Caco-2 (cell line): ENCODE measurements at regions not wholly inside any gene's neighbourhood (a gene's known extent, or its start where the extent isn't known, plus 50 kb on each side); places are given as distances from the start of the nearest gene placed in this dataset.

Source experiments
- BruUV-seq: library from RNA; stranded (reverse); fragments of 400-500 nt; replicated peaks from 2 replicates; lab custom pipeline; 2021; lab: Mats Ljungman, UMichigan
- CTCF ChIA-PET: fragments of 300-600 bp; sonication (Branson Sonifier 250); formaldehyde crosslinking; loops from one replicate; lab custom pipeline; 2022; ENCODE audit warnings: antibody characterized with exemption; lab: Charles Lee
- POLR2A ChIA-PET: fragments of 300-600 bp; sonication (Branson Sonifier 250); formaldehyde crosslinking; loops from one replicate; lab custom pipeline; 2022; ENCODE audit warnings: antibody characterized with exemption; lab: Charles Lee
- DNase-seq, 2 experiments: peaks; one replicate each; pipeline versions ENCODE4 v3.0.0 to v3.0.0-alpha.2; 2020 to 2022
- H3K27me3 ChIP-seq: replicated peaks from 2 replicates; pipeline ENCODE4 v1.6.0; 2011; ENCODE audit warnings: low read length; ENCODE audit not compliant: control insufficient read depth, insufficient read depth
- H3K36me3 ChIP-seq: 2 replicates; pipeline ENCODE4 v1.5.1; 2011; ENCODE audit warnings: low read length; ENCODE audit not compliant: control insufficient read depth, insufficient read depth
- H3K4me1 ChIP-seq: fragments of 250-450 bp; sonication (Bioruptor Pico); 2 replicates; pipeline ENCODE4 v1.5.1; 2020; ENCODE audit warnings: mild to moderate bottlenecking
- H3K4me3 ChIP-seq: 2 replicates; pipeline ENCODE4 v1.5.1; 2011; ENCODE audit warnings: low read depth, mild to moderate bottlenecking, control low read depth, low read length
- H3K9me3 ChIP-seq: fragments of 250-450 bp; sonication (Bioruptor Pico); 2 replicates; pipeline ENCODE4 v1.5.1; 2020; ENCODE audit warnings: mild to moderate bottlenecking, moderate library complexity
- H3K27ac Mint-ChIP-seq: one replicate; pipeline ENCODE4 v1.8.0; 2022; ENCODE audit warnings: mixed read lengths; ENCODE audit not compliant: unreplicated experiment
- H3K27me3 Mint-ChIP-seq: one replicate; pipeline ENCODE4 v1.8.0; 2022; ENCODE audit warnings: mixed read lengths; ENCODE audit not compliant: insufficient read depth, unreplicated experiment
- H3K36me3 Mint-ChIP-seq: one replicate; pipeline ENCODE4 v1.8.0; 2022; ENCODE audit warnings: mild to moderate bottlenecking, mixed read lengths; ENCODE audit not compliant: insufficient read depth, unreplicated experiment
- H3K4me1 Mint-ChIP-seq: one replicate; pipeline ENCODE4 v1.8.0; 2022; ENCODE audit warnings: low read depth, mixed read lengths; ENCODE audit not compliant: unreplicated experiment
- H3K4me3 Mint-ChIP-seq: one replicate; pipeline ENCODE4 v1.8.0; 2022; ENCODE audit warnings: mild to moderate bottlenecking, moderate library complexity, mixed read lengths; ENCODE audit not compliant: unreplicated experiment
- H3K9me3 Mint-ChIP-seq: one replicate; pipeline ENCODE4 v1.8.0; 2022; ENCODE audit warnings: mixed read lengths; ENCODE audit not compliant: unreplicated experiment
- intact Hi-C: fragments of 100-400 bp; cut with micrococcal nuclease; formaldehyde crosslinking; loops from one replicate; pipeline ENCODE4 v1.10.0; 2022; ENCODE audit not compliant: unreplicated experiment
- TF ChIP-seq, protein P1 (sequence below), 2 experiments: fragments of 200-600 bp in 1 of 2; IDR thresholded peaks; 1 replicate in 1 of 2; 2 replicates in 1 of 2; pipeline versions ENCODE4 v1.5.1 to v1.8.0; 2011 to 2022; ENCODE audit warnings: antibody characterized with exemption in 1 of 2, control low read depth in 1 of 2, inconsistent platforms in 1 of 2, low read depth in 1 of 2, low read length in 1 of 2, mild to moderate bottlenecking in 1 of 2, moderate library complexity in 1 of 2; ENCODE audit not compliant: insufficient read depth in 1 of 2, severe bottlenecking in 1 of 2, unreplicated experiment in 1 of 2

DNA sequence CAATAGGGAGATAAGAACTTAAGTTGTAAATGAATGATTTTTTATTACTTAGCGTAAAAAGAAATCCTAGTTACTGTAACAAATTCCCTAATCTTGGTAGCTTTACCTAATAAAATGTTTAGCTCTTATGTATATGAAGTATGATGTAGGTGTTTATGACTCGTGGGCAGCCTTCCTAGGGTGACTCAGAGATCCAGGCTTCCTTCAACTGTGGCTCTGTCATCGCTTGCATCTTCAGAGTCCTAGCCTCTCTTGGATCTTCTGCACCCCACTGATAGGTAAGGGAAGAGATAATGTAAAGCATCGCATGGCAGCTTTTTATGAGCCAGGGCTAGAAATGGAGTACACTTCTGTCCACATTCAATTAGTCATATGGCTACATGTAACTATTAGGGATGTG, 165.6 kb upstream of the GLRA2 start:
- H3K36me3 ChIP-seq, result no peaks in the 10 kb centered on the region
- no peak overlapping the region for H3K4me3 ChIP-seq
- Mint-ChIP-seq H3K4me3 (no peak overlapping the region), H3K36me3 (peaks cover 6% of the 10 kb centered on the region), H3K4me1 (no peaks in the 10 kb centered on the region), H3K27me3 (no peaks in the 10 kb centered on the region), H3K9me3 (no peaks in the 10 kb centered on the region), H3K27ac (no peak overlapping the region)
- no peaks in the 10 kb centered on the region for H3K27me3 ChIP-seq
- CTCF ChIA-PET, result no interaction called here
- peaks cover 9% of the 10 kb centered on the region; the same call in 1 of the 2 replicates for H3K4me1 ChIP-seq
- no peak for DNase-seq
- intact Hi-C loops, result no loop called here
- H3K9me3 ChIP-seq, result no peaks in the 10 kb centered on the region
- POLR2A ChIA-PET, result no interaction called here
- TF ChIP-seq, protein P1, sequence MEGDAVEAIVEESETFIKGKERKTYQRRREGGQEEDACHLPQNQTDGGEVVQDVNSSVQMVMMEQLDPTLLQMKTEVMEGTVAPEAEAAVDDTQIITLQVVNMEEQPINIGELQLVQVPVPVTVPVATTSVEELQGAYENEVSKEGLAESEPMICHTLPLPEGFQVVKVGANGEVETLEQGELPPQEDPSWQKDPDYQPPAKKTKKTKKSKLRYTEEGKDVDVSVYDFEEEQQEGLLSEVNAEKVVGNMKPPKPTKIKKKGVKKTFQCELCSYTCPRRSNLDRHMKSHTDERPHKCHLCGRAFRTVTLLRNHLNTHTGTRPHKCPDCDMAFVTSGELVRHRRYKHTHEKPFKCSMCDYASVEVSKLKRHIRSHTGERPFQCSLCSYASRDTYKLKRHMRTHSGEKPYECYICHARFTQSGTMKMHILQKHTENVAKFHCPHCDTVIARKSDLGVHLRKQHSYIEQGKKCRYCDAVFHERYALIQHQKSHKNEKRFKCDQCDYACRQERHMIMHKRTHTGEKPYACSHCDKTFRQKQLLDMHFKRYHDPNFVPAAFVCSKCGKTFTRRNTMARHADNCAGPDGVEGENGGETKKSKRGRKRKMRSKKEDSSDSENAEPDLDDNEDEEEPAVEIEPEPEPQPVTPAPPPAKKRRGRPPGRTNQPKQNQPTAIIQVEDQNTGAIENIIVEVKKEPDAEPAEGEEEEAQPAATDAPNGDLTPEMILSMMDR (IDR thresholded peaks at IDR 0.05; ENCODE audit: insufficient read depth in 1 of 2, low read depth in 1 of 2, low read length in 1 of 2, severe bottlenecking in 1 of 2, unreplicated experiment in 1 of 2), result no peak
- BruUV-seq, result no TSS peak

DNA sequence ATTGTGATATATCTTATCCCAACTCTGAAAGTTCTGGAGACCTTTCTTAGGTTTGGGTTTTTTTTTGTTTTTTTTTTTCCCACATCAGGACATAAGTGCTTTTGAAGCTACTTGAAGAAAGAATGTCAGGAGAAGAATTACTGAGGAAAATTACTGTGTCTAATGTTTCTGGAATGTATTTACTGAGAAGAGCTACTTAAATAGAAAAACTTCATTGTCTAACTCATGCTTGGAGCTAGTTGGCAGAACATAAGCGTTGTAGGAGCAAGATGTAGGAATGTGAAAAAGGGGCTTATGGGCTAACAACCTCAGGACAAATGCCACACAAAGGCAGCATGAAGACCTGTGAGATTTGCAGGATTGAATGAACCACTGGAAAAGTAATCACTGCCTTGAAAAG, 166.6 kb upstream of the GLRA2 start:
- Mint-ChIP-seq H3K36me3 (peaks cover 6% of the 10 kb centered on the region), H3K9me3 (no peaks in the 10 kb centered on the region), H3K27ac (no peak overlapping the region), H3K4me3 (no peak overlapping the region), H3K4me1 (no peaks in the 10 kb centered on the region), H3K27me3 (no peaks in the 10 kb centered on the region)
- peaks cover 12% of the 10 kb centered on the region; the same call in 1 of the 2 replicates for H3K4me1 ChIP-seq
- CTCF ChIA-PET, result no interaction called here
- no peaks in the 10 kb centered on the region for H3K27me3 ChIP-seq
- no peaks in the 10 kb centered on the region for H3K9me3 ChIP-seq
- TF ChIP-seq, protein P1 (IDR thresholded peaks at IDR 0.05; ENCODE audit: insufficient read depth in 1 of 2, low read depth in 1 of 2, low read length in 1 of 2, severe bottlenecking in 1 of 2, unreplicated experiment in 1 of 2), result no peak
- H3K4me3 ChIP-seq, result no peak overlapping the region
- POLR2A ChIA-PET, result no interaction called here
- intact Hi-C loops, result no loop called here
- no TSS peak for BruUV-seq
- no peak for DNase-seq
- no peaks in the 10 kb centered on the region for H3K36me3 ChIP-seq

DNA sequence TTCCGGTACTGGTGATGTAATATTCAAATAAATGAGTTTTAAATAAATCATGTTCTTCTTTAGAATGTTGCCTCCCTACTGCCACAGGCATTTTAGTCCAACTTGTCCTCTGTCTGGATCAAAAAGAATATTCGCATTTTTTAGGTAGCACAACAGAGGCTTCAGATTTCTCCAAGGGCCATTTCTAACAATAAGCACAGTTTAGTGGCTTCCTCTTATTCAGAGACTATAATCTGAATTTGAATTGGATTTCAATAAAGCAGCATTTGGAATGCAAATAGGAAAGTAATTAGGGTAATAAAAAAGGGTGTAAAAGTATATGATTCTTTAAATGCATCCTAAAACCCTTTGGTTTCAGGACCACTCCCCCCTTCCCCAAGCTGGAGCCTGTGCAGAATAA, 167.9 kb upstream of the GLRA2 start:
- no TSS peak for BruUV-seq
- Mint-ChIP-seq H3K27me3 (no peaks in the 10 kb centered on the region), H3K9me3 (no peaks in the 10 kb centered on the region), H3K4me3 (no peak overlapping the region), H3K36me3 (peaks cover 6% of the 10 kb centered on the region), H3K4me1 (no peaks in the 10 kb centered on the region), H3K27ac (no peak overlapping the region)
- Histone ChIP-seq H3K4me1 (peaks cover 12% of the 10 kb centered on the region; the same call in 1 of the 2 replicates), H3K4me3 (no peak overlapping the region), H3K9me3 (no peaks in the 10 kb centered on the region), H3K36me3 (no peaks in the 10 kb centered on the region), H3K27me3 (no peaks in the 10 kb centered on the region)
- TF ChIP-seq, protein P1 (IDR thresholded peaks at IDR 0.05; ENCODE audit: insufficient read depth in 1 of 2, low read depth in 1 of 2, low read length in 1 of 2, severe bottlenecking in 1 of 2, unreplicated experiment in 1 of 2), result no peak
- POLR2A ChIA-PET, result no interaction called here
- no peak for DNase-seq
- CTCF ChIA-PET, result no interaction called here
- intact Hi-C loops, result no loop called here
